Activated T-helper 1 cell treated with anti-CD3 and anti-CD28 coated beads, Interleukin-12 subunit alpha, Interleukin-12 subunit beta, Interleukin-2, Interleukin-4 antibody, amounts not matched to agents 30 ng/mL and 10 ng/mL and 1 ng/mL, durations not matched to agents 14 hours and 24 hours and 36 hours (primary cell): ENCODE measurements at regions not wholly inside any gene's neighbourhood (a gene's known extent, or its start where the extent isn't known, plus 50 kb on each side); places are given as distances from the start of the nearest gene placed in this dataset.

Experiments used
- DNase-seq: peaks from one replicate; pipeline ENCODE4 v3.0.0; 2021; ENCODE audit warnings: low spot score
- H3K27ac Mint-ChIP-seq: one replicate; pipeline ENCODE4 v1.8.0; 2021; ENCODE audit warnings: mild to moderate bottlenecking, mixed read lengths
- H3K27me3 Mint-ChIP-seq: one replicate; pipeline ENCODE4 v1.8.0; 2022; ENCODE audit warnings: mild to moderate bottlenecking, moderate library complexity, mixed read lengths; ENCODE audit not compliant: insufficient read depth
- H3K36me3 Mint-ChIP-seq: one replicate; pipeline ENCODE4 v1.8.0; 2021; ENCODE audit warnings: low read depth, mixed read lengths
- H3K4me1 Mint-ChIP-seq: one replicate; pipeline ENCODE4 v1.8.0; 2021; ENCODE audit warnings: low read depth, mixed read lengths
- H3K4me3 Mint-ChIP-seq: one replicate; pipeline ENCODE4 v1.8.0; 2021; ENCODE audit warnings: mild to moderate bottlenecking, moderate library complexity, mixed read lengths
- H3K9me3 Mint-ChIP-seq: one replicate; pipeline ENCODE4 v1.8.0; 2021; ENCODE audit warnings: mixed read lengths
- intact Hi-C: fragments of 100-400 bp; cut with micrococcal nuclease; formaldehyde crosslinking; loops from one replicate; pipeline ENCODE4 v1.15.1; 2024

DNA sequence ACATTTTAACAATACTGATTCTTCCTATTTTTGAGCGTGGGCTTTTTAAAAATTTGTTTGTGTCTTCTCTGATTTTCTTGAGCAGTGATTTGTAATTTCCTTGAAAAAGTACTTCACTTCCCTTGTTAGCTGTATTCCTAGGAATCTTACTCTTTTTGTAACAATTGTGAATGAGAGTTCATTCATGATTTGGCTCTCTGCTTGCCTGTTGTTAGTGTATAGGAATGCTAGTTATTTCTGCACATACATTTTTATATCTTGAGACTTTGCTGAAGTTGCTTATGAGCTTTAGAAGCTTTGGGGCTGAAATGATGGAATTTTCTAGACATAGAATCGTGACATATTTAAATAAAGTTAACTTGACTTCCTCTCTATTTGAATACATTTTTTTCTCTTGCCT lies 582.8 kb upstream of the BCHE start:
- H3K4me1 Mint-ChIP-seq = no peaks in the 10 kb centered on the region
- DNase-seq = no peak
- no peaks in the 10 kb centered on the region for H3K36me3 Mint-ChIP-seq
- peaks cover 13% of the 10 kb centered on the region for H3K9me3 Mint-ChIP-seq
- no peaks in the 10 kb centered on the region for H3K27me3 Mint-ChIP-seq
- intact Hi-C loops = no loop called here
- no peak overlapping the region for H3K27ac Mint-ChIP-seq
- H3K4me3 Mint-ChIP-seq = no peak overlapping the region

- Mint-ChIP-seq H3K9me3 (peaks cover 10% of the 10 kb centered on the region), H3K27me3 (no peaks in the 10 kb centered on the region), H3K27ac (no peak overlapping the region), H3K36me3 (no peaks in the 10 kb centered on the region), H3K4me3 (no peak overlapping the region), H3K4me1 (no peaks in the 10 kb centered on the region)
- intact Hi-C loops = no loop called here
- no peak for DNase-seq
Measured at GRCh38 chr3:166405896-166406295, 568.7 kb upstream of the BCHE start.

DNA sequence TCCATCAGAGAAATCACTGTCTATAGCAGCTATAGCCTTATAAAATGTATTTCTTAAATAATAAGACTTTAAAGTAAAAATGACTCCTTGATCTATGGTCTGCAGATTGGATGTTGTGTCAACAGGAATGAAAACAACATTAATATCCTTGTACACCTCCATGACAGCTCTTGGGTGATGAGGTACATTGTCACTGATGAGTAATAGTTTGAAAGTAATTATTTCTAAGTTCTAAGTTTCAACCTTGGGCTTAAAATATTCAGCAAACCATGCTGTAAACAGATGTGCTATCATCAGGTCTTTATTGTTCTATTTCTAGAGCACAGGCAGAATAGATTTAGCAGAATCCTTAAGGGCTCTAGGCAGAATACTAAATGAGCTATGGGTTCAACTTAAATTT lies 568.2 kb upstream of the BCHE start:
- Mint-ChIP-seq H3K4me3 (no peak overlapping the region), H3K9me3 (peaks cover 10% of the 10 kb centered on the region), H3K4me1 (no peaks in the 10 kb centered on the region), H3K36me3 (no peaks in the 10 kb centered on the region), H3K27ac (no peak overlapping the region), H3K27me3 (no peaks in the 10 kb centered on the region)
- DNase-seq = no peak
- intact Hi-C loops = no loop called here

DNA sequence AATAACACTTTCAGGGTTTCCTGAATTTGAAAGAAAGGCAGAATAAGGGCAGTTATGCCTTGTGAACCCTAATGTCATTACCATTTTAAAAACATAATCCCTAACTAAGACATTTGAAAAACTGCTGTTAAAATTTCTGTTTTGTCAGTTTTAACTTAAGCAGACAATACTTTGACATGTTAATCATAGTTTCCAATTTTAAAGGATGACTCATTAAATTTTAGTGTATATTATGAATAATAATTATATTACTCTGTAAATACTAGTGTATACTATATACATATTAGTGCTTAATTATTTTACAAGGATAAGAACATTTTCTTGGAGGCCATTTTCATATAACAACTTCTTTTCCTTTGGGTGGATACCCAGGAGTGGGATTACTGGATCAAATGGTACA lies 553.1 kb upstream of the BCHE start:
- no peaks in the 10 kb centered on the region for H3K27me3 Mint-ChIP-seq
- no peaks in the 10 kb centered on the region for H3K4me1 Mint-ChIP-seq
- no peak for DNase-seq
- no peak overlapping the region for H3K27ac Mint-ChIP-seq
- H3K9me3 Mint-ChIP-seq = peaks cover 7% of the 10 kb centered on the region
- H3K4me3 Mint-ChIP-seq = no peak overlapping the region
- intact Hi-C loops = no loop called here
- no peaks in the 10 kb centered on the region for H3K36me3 Mint-ChIP-seq

- Mint-ChIP-seq H3K27me3 (no peaks in the 10 kb centered on the region), H3K27ac (no peak overlapping the region), H3K4me3 (no peak overlapping the region), H3K36me3 (no peaks in the 10 kb centered on the region), H3K4me1 (no peaks in the 10 kb centered on the region), H3K9me3 (no peaks in the 10 kb centered on the region)
- no peak for DNase-seq
- intact Hi-C loops = no loop called here
Measured at GRCh38 chr3:166388321-166388720, 551.1 kb upstream of the BCHE start.

- Mint-ChIP-seq H3K27me3 (no peaks in the 10 kb centered on the region), H3K9me3 (peaks cover 17% of the 10 kb centered on the region), H3K27ac (no peak overlapping the region), H3K4me1 (no peaks in the 10 kb centered on the region), H3K4me3 (no peak overlapping the region), H3K36me3 (no peaks in the 10 kb centered on the region)
- DNase-seq = no peak
- intact Hi-C loops = no loop called here
Measured at GRCh38 chr3:166372571-166373106, 535.4 kb upstream of the BCHE start.

GRCh38 chr3:166367947-166368533 lies 530.8 kb upstream of the BCHE start:
- Mint-ChIP-seq H3K36me3 (no peaks in the 10 kb centered on the region), H3K4me3 (no peak overlapping the region), H3K4me1 (no peaks in the 10 kb centered on the region), H3K27me3 (no peaks in the 10 kb centered on the region), H3K27ac (no peak overlapping the region), H3K9me3 (peaks cover 18% of the 10 kb centered on the region)
- intact Hi-C loops = no loop called here
- no peak for DNase-seq

DNA sequence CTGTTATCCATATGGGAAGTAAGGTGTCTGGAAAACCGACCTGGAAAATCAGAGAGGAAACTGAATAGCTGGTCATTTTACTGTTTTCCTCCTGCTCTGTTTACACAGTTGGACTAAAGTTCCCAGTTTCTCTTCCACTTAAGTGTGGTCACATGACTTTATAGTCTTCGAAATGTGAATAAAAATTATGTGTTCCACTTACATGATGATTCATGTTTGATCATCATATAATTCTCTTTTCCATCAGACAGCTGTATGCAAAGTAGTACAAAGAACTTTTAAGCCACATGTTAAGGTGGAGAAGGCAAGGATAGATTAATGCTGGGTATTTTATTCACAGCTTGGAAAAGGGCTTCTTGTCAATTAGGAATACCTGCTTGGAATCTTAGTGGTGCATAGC lies 525.5 kb upstream of the BCHE start:
- intact Hi-C loops = no loop called here
- no peaks in the 10 kb centered on the region for H3K36me3 Mint-ChIP-seq
- H3K27ac Mint-ChIP-seq = no peak overlapping the region
- H3K27me3 Mint-ChIP-seq = no peaks in the 10 kb centered on the region
- DNase-seq = no peak
- peaks cover 3% of the 10 kb centered on the region for H3K9me3 Mint-ChIP-seq
- no peaks in the 10 kb centered on the region for H3K4me1 Mint-ChIP-seq
- no peak overlapping the region for H3K4me3 Mint-ChIP-seq

DNA sequence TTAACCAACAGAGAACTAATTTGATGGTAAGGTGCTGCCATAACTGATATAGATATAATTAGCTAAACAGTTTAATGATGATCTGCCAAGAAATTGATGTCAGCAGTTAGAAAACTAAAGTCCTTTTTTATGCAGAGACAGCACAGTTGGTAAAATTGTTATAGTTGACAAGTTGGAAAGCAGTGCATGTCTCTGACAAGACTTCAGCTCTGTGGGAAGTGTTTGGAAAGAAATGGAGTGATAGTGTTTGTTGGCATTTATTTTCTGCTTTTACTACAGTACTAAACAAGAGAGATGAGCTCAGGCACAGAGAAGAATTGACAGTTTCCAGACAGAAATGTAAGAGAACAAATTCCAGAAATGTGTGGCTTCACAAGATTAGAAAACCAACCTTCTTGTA lies 523.5 kb upstream of the BCHE start:
- Mint-ChIP-seq H3K27me3 (no peaks in the 10 kb centered on the region), H3K9me3 (peaks cover 12% of the 10 kb centered on the region), H3K4me3 (no peak overlapping the region), H3K4me1 (no peaks in the 10 kb centered on the region), H3K36me3 (no peaks in the 10 kb centered on the region), H3K27ac (no peak overlapping the region)
- no peak for DNase-seq
- intact Hi-C loops = no loop called here

DNA sequence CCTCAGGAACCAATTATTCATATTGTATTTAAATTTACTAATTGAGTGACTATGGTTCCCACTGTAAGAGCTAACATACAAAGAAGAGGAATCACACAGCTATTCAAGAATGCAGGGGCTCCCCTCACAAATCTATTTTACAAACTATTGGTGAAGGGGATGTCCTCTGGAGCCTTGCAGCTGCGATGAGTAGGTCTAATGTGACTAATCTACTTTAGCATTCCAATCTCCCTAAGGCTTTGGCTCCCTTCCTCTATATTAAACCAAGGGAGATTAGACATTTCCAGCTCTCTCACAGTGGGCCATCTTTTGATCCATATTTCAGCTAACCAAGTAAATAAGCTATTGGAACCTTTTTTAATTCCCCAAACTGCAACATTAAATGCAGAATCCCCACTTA lies 514.2 kb upstream of the BCHE start:
- no peaks in the 10 kb centered on the region for H3K36me3 Mint-ChIP-seq
- no peaks in the 10 kb centered on the region for H3K27me3 Mint-ChIP-seq
- H3K27ac Mint-ChIP-seq = no peak overlapping the region
- H3K9me3 Mint-ChIP-seq = peaks cover 21% of the 10 kb centered on the region
- intact Hi-C loops = no loop called here
- no peak for DNase-seq
- H3K4me1 Mint-ChIP-seq = no peaks in the 10 kb centered on the region
- no peak overlapping the region for H3K4me3 Mint-ChIP-seq

- no peak overlapping the region for H3K4me3 Mint-ChIP-seq
- no peak overlapping the region for H3K27ac Mint-ChIP-seq
- intact Hi-C loops = no loop called here
- H3K9me3 Mint-ChIP-seq = no peaks in the 10 kb centered on the region
- H3K36me3 Mint-ChIP-seq = no peaks in the 10 kb centered on the region
- no peaks in the 10 kb centered on the region for H3K4me1 Mint-ChIP-seq
- DNase-seq = no peak
- no peaks in the 10 kb centered on the region for H3K27me3 Mint-ChIP-seq
Measured at GRCh38 chr3:166340604-166341266, 503.5 kb upstream of the BCHE start.

- H3K4me1 Mint-ChIP-seq = no peaks in the 10 kb centered on the region
- no peak overlapping the region for H3K4me3 Mint-ChIP-seq
- H3K9me3 Mint-ChIP-seq = no peaks in the 10 kb centered on the region
- H3K36me3 Mint-ChIP-seq = no peaks in the 10 kb centered on the region
- DNase-seq = no peak
- H3K27ac Mint-ChIP-seq = no peak overlapping the region
- H3K27me3 Mint-ChIP-seq = no peaks in the 10 kb centered on the region
- intact Hi-C loops = no loop called here
Measured at GRCh38 chr3:166324401-166324800, 487.2 kb upstream of the BCHE start.

DNA sequence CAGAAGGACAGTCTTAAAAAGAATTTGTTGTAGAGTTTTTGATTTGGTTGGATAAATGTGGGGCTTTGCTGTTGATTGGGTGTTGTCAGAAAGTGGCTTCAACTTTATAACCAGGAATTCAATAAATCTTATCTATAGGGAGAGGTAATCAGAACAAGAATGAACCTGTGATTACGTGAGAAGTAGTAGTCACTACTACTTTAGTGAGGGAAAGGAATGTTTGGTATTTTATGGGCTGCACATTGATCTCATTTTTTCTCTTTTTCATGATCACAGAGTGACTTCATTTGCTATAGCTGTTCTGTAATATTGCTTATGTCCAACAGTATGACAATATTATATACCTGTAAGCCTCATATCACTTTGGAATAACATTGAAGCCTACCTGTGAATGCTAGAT lies 485.2 kb upstream of the BCHE start:
- Mint-ChIP-seq H3K4me3 (no peak overlapping the region), H3K9me3 (peaks cover 5% of the 10 kb centered on the region), H3K27ac (no peak overlapping the region), H3K36me3 (no peaks in the 10 kb centered on the region), H3K4me1 (no peaks in the 10 kb centered on the region), H3K27me3 (no peaks in the 10 kb centered on the region)
- DNase-seq = no peak
- intact Hi-C loops = no loop called here
